MM.1S (cell line): ENCODE measurements at regions not wholly inside any gene's neighbourhood (a gene's known extent, or its start where the extent isn't known, plus 50 kb on each side); places are given as distances from the start of the nearest gene placed in this dataset.

Experiments used
- DNase-seq: peaks from one replicate; pipeline ENCODE4 v3.0.0-alpha.2; 2015
- H2AFZ ChIP-seq: fragments of 300-600 bp; sonication (generic); 2 replicates; pipeline ENCODE4 v1.6.0; 2016; ENCODE audit warnings: antibody characterized with exemption, low read length
- H3F3A ChIP-seq: fragments of 300-600 bp; sonication (generic); 2 replicates; pipeline ENCODE4 v1.6.1; 2016; ENCODE audit warnings: mild to moderate bottlenecking, antibody characterized with exemption, low read length, moderate library complexity, mixed read lengths; ENCODE audit not compliant: insufficient read depth
- H3K27ac ChIP-seq: fragments of 300-600 bp; sonication (generic); 2 replicates; pipeline ENCODE4 v1.5.1; 2016; ENCODE audit warnings: mild to moderate bottlenecking, low read length
- H3K27me3 ChIP-seq: fragments of 300-600 bp; sonication (generic); replicated peaks from 2 replicates; pipeline ENCODE4 v1.6.0; 2016; ENCODE audit warnings: low read length; ENCODE audit not compliant: insufficient read depth
- H3K36me3 ChIP-seq: fragments of 300-600 bp; sonication (generic); replicated peaks from 2 replicates; pipeline ENCODE4 v1.6.1; 2016; ENCODE audit warnings: mild to moderate bottlenecking, low read length, mixed read lengths; ENCODE audit not compliant: insufficient read depth
- H3K4me1 ChIP-seq: fragments of 300-600 bp; sonication (generic); 2 replicates; pipeline ENCODE4 v1.6.1; 2016; ENCODE audit warnings: low read length, mixed read lengths
- H3K4me2 ChIP-seq: fragments of 300-600 bp; sonication (generic); 2 replicates; pipeline ENCODE4 v1.6.0; 2016; ENCODE audit warnings: low read depth, low read length
- H3K4me3 ChIP-seq: fragments of 300-600 bp; sonication (generic); 2 replicates; pipeline ENCODE4 v1.5.1; 2016; ENCODE audit warnings: low read length, mixed read lengths
- H3K79me2 ChIP-seq: fragments of 300-600 bp; sonication (generic); 2 replicates; pipeline ENCODE4 v1.6.1; 2016; ENCODE audit warnings: mixed run types, low read length, mixed read lengths
- H3K9ac ChIP-seq: fragments of 300-600 bp; sonication (generic); 2 replicates; pipeline ENCODE4 v1.6.1; 2016; ENCODE audit warnings: low read length, mixed read lengths
- H3K9me2 ChIP-seq: fragments of 300-600 bp; sonication (generic); replicated peaks from 2 replicates; pipeline ENCODE4 v1.6.1; 2016; ENCODE audit warnings: mild to moderate bottlenecking, low read length, mixed read lengths; ENCODE audit not compliant: insufficient read depth
- H3K9me3 ChIP-seq: fragments of 300-600 bp; sonication (generic); replicated peaks from 2 replicates; pipeline ENCODE4 v1.6.1; 2016; ENCODE audit warnings: mild to moderate bottlenecking, low read length, mixed read lengths; ENCODE audit not compliant: insufficient read depth
- H4K20me1 ChIP-seq: fragments of 300-600 bp; sonication (generic); 2 replicates; pipeline ENCODE4 v1.6.1; 2016; ENCODE audit warnings: mild to moderate bottlenecking, low read length, moderate library complexity, mixed read lengths; ENCODE audit not compliant: insufficient read depth
- EZH2 ChIP-seq: fragments of 300-600 bp; sonication (generic); optimal IDR thresholded peaks from 2 replicates; pipeline ENCODE3; 2017; ENCODE audit warnings: low read depth, mild to moderate bottlenecking, antibody characterized with exemption, low read length, mixed read lengths
- EZH2phosphoT487 ChIP-seq: fragments of 300-600 bp; sonication (generic); IDR thresholded peaks from 2 replicates; pipeline ENCODE4 v1.6.1; 2018; ENCODE audit warnings: antibody characterized with exemption, low read length
- TF ChIP-seq, protein P1 (sequence below): fragments of 300-600 bp; sonication (generic); IDR thresholded peaks from 2 replicates; pipeline ENCODE4 v1.5.1; 2016; ENCODE audit warnings: antibody characterized with exemption, low read length, mixed read lengths

DNA sequence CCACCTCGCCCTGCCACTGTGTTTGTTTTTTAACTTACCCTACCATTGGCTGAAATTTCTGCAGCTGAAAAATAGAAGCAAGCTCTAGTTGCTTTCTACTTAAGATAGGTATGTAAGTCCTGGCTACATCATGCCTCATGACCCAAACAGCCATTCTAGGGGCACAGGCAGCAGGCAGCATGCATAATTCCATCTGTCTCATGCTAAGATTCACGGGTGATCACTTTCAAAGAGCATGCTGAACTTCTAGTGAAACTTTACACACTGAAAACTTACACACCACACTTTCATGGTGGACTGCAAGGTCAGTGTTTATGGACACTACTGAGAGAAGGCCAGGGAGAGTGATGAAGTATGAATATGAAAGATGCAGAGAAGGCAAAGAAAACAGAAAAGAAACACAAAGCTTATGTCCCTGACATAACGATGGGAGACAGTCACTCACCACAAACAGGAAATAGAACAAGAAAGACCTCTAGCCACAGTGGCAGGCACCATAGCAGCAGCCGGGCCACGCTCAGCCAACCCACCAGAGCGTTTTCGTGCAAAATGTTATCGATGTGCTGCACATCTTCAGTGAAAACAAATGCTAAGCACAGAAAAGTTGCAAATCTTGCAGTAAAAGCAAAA is 102.3 kb upstream of the TIAM1 start:
- H3K4me2 ChIP-seq: peak overlapping the region; percentile 42
- H3K79me2 ChIP-seq: peaks cover 40% of the 10 kb centered on the region
- H3K27ac ChIP-seq: peak overlapping the region; percentile 31; the same call in 1 of the 2 replicates

DNA sequence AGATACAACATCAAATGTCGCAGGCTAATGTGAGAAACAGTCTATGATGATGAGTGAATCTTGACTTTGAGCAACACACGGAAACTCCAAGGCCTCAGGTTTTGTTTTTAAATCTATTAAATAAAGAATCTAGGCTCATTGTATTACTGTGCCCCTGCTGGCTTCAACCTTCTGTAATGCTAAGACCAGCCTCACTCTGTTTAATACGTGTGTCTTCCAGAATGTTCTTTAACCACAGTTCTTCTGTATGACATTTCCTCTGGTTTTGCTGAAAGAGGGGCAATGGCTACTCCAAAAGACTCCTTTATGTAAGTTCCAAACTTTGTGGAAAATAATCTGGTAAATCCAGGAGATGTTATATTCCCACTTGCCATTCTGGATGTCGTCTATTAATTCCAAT is 101.1 kb upstream of the TIAM1 start:
- Histone ChIP-seq H3K4me1 (peaks cover 22% of the 10 kb centered on the region), H3K9ac (no peak overlapping the region), H3K4me3 (no peak overlapping the region), H3K36me3 (no peaks in the 10 kb centered on the region), H3K79me2 (peaks cover 35% of the 10 kb centered on the region), H3K27me3 (no peaks in the 10 kb centered on the region), H2AFZ (no peak overlapping the region), H3K27ac (no peak overlapping the region), H3K9me2 (no peaks in the 10 kb centered on the region), H3F3A (peaks cover 15% of the 10 kb centered on the region), H3K4me2 (no peak overlapping the region), H3K9me3 (no peaks in the 10 kb centered on the region), H4K20me1 (no peaks in the 10 kb centered on the region)
- TF ChIP-seq, protein P1, sequence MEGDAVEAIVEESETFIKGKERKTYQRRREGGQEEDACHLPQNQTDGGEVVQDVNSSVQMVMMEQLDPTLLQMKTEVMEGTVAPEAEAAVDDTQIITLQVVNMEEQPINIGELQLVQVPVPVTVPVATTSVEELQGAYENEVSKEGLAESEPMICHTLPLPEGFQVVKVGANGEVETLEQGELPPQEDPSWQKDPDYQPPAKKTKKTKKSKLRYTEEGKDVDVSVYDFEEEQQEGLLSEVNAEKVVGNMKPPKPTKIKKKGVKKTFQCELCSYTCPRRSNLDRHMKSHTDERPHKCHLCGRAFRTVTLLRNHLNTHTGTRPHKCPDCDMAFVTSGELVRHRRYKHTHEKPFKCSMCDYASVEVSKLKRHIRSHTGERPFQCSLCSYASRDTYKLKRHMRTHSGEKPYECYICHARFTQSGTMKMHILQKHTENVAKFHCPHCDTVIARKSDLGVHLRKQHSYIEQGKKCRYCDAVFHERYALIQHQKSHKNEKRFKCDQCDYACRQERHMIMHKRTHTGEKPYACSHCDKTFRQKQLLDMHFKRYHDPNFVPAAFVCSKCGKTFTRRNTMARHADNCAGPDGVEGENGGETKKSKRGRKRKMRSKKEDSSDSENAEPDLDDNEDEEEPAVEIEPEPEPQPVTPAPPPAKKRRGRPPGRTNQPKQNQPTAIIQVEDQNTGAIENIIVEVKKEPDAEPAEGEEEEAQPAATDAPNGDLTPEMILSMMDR: no peak
- no peak for DNase-seq

More for the DNA sequence above, 102.3 kb upstream of the TIAM1 start:
- Histone ChIP-seq H3K4me1 (peaks cover 22% of the 10 kb centered on the region), H3K9me3 (no peaks in the 10 kb centered on the region), H3F3A (peaks cover 15% of the 10 kb centered on the region), H3K36me3 (no peaks in the 10 kb centered on the region), H3K9ac (no peak overlapping the region), H3K9me2 (no peaks in the 10 kb centered on the region), H4K20me1 (no peaks in the 10 kb centered on the region), H3K27me3 (no peaks in the 10 kb centered on the region), H3K4me3 (peak overlapping the region; percentile 8), H2AFZ (no peak overlapping the region)
- TF ChIP-seq EZH2: no peak
- no peak for TF ChIP-seq EZH2phosphoT487
- TF ChIP-seq, protein P1: no peak
- DNase-seq: peak; percentile 73

DNA sequence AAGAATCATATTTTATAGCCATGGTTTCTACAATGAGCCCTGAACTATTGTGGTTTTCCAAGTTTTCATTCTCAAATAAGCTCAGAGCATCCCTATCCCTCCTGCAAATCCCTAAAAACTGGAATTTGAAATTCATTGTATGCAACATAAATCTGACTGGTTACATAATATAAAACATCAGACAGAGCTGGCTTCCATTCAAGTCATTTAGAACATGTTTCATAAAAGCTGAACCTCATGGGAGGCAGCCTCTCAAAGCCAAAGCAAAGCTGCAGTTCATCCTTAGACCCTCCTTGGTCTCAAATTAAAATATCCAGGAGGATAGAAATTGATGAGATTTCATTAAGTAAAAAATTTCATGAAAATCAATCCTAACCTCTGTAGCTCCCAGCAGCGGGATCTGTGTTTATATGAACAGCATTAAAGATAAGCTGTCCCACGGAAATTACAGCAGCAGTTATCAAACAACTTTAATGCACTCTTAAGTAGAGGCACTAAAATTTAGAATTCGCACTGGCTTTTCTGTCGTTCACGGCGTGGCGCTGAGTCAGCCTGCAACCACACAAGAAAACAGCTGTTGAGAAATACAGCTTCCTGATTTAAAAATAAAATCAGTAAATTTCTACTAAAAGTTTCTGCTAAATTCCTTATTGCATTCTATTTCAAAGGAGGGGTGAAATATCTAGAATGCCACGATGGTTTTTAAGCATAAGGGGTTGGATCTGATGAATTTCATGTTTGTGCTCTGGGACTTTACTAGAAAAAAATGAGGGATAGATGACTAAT is 99.9 kb upstream of the TIAM1 start:
- Histone ChIP-seq H3K27me3 (no peaks in the 10 kb centered on the region), H3K9me3 (no peaks in the 10 kb centered on the region), H3K9ac (no peak overlapping the region), H3K9me2 (no peaks in the 10 kb centered on the region), H3K4me2 (no peak overlapping the region), H3K4me3 (no peak overlapping the region), H4K20me1 (no peaks in the 10 kb centered on the region), H3K4me1 (peaks cover 22% of the 10 kb centered on the region), H3K79me2 (peaks cover 30% of the 10 kb centered on the region), H3K27ac (no peak overlapping the region), H3K36me3 (no peaks in the 10 kb centered on the region), H2AFZ (no peak overlapping the region), H3F3A (peaks cover 15% of the 10 kb centered on the region)
- TF ChIP-seq, protein P1: no peak
- no peak for TF ChIP-seq EZH2phosphoT487
- no peak for TF ChIP-seq EZH2
- DNase-seq: no peak
